K562 (cell line): ENCODE measurements at regions not wholly inside any gene's neighbourhood (a gene's known extent, or its start where the extent isn't known, plus 50 kb on each side); places are given as distances from the start of the nearest gene placed in this dataset.
A peak's percentile ranks its signal among the peaks of the same experiment; 100 is the strongest.

Experiments used
- BCL6 ChIP-seq: fragments of 250-450 bp; sonication (Bioruptor Pico); IDR thresholded peaks from 2 replicates; pipeline ENCODE4 v1.4.0; 2020
- BMI1 ChIP-seq: fragments of 150-350 bp; IDR thresholded peaks from 2 replicates; pipeline ENCODE4 v1.6.1; 2014; ENCODE audit warnings: low read length
- MAFF ChIP-seq: IDR thresholded peaks from 2 replicates; pipeline ENCODE4 v1.6.1; 2012; ENCODE audit warnings: low read length, improper control_type of control experiment
- MCM5 ChIP-seq: fragments of 450-650 bp; IDR thresholded peaks from 2 replicates; pipeline ENCODE4 v1.6.1; 2016; ENCODE audit warnings: low read depth
- MTA3 ChIP-seq: fragments of 450-650 bp; formaldehyde crosslinking; IDR thresholded peaks from 2 replicates; pipeline ENCODE4 v1.6.1; 2017; ENCODE audit warnings: mild to moderate bottlenecking, borderline replicate concordance
- REST ChIP-seq, 2 experiments: fragments of 450-650 bp; formaldehyde crosslinking in 1 of 2; IDR thresholded peaks; 2 replicates each; pipeline versions ENCODE4 v1.4.0 to v1.6.1; 2014 to 2020; ENCODE audit warnings: mild to moderate bottlenecking in 2 of 2, borderline replicate concordance in 1 of 2, low read depth in 1 of 2
- ZNF395 ChIP-seq: fragments of 200-800 bp; sonication (Bioruptor generic); IDR thresholded peaks from 2 replicates; pipeline ENCODE4 v1.6.1; 2017; ENCODE audit warnings: missing genetic modification characterization, missing compliant biosample characterization

- TF ChIP-seq MCM5 = no peak
- TF ChIP-seq BCL6 (CRISPR knock-in tag) = no peak
- no peak for TF ChIP-seq ZNF395 (CRISPR knock-in tag)
- TF ChIP-seq MTA3 = no peak
- no peak for TF ChIP-seq BMI1
- TF ChIP-seq MAFF = no peak
- TF ChIP-seq REST (IDR thresholded peaks at IDR 0.05; ENCODE audit: borderline replicate concordance) = 0 out of 2 replicates have a peak, but pooled peaks have one; percentile 13
- TF ChIP-seq REST (CRISPR knock-in tag; IDR thresholded peaks at IDR 0.05; ENCODE audit: low read depth) = no peak
Observed at GRCh38 chr3:17798000-17798399, 55.6 kb upstream of the TBC1D5 start (continued).
